ENCODE measurements at regions not wholly inside any gene's neighbourhood (a gene's known extent, or its start where the extent isn't known, plus 50 kb on each side); places are given as distances from the start of the nearest gene placed in this dataset.
"Not testable (repeated sequence)": the region's sequence is repeated elsewhere in the genome, so short reads cannot be mapped to it uniquely, and the experiment has no call there.

DNA sequence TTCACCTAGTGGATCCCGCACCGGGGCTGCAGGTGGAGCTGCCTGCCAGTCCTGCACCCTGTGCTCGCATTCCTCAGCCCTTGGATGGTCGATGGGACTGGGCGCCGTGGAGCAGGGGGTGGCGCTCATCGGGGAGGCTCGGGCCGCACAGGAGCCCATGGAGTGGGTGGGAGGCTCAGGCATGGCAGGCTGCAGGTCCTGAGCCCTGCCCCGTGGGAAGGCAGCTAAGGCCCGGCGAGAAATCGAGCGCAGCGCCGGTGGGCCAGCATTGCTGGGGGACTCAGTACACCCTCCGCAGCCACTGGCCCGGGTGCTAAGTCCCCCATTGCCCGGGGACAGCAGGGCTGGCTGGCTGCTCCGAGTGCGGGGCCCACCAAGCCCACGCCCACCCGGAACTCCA is 52.6 kb downstream of the SLC41A2 start:
- H3K79me1 ChIP-seq (ENCODE audit: low read depth, low read length); H4K91ac ChIP-seq (replicated peaks; ENCODE audit: insufficient read length, low read length); H3K18ac ChIP-seq (ENCODE audit: extremely low read depth, low read length); H3K23me2 ChIP-seq (ENCODE audit: low read depth, low read length); H3K79me2 ChIP-seq (ENCODE audit: control insufficient read depth in 1 of 2, insufficient read depth in 2 of 2, low read length in 2 of 2); H2BK12ac ChIP-seq (ENCODE audit: low read depth, low read length); H3K36me3 ChIP-seq (ENCODE audit: control insufficient read depth in 2 of 4, insufficient read depth in 4 of 4, low read length in 3 of 4); H3K9me3 ChIP-seq (ENCODE audit: insufficient read depth in 2 of 2, low read depth in 1 of 2, low read length in 1 of 2); H3K4me3 ChIP-seq (ENCODE audit: extremely low read depth in 1 of 4, insufficient read depth in 2 of 4, low read depth in 3 of 4, low read length in 4 of 4); H2AK5ac ChIP-seq (ENCODE audit: low read depth, low read length); H3K4ac ChIP-seq (replicated peaks; ENCODE audit: insufficient read length, low read depth, low read length); DNase-seq (ENCODE audit: low read depth in 1 of 2, low spot score in 2 of 2); H2BK120ac ChIP-seq (replicated peaks; ENCODE audit: low read depth, low read length); H3K4me1 ChIP-seq (replicated peaks in 1 of 4; ENCODE audit: control insufficient read depth in 3 of 4, insufficient read depth in 4 of 4, low read length in 3 of 4); H4K5ac ChIP-seq (ENCODE audit: insufficient read length, low read depth, low read length); H3K9ac ChIP-seq (replicated peaks in 1 of 4; ENCODE audit: extremely low read depth in 1 of 4, low read depth in 3 of 4, low read length in 3 of 4); H3K27me3 ChIP-seq (replicated peaks in 1 of 4; ENCODE audit: control insufficient read depth in 3 of 4, extremely low read depth in 1 of 4, insufficient read depth in 3 of 4, low read length in 3 of 4); H3K14ac ChIP-seq (ENCODE audit: insufficient read length); H3K4me2 ChIP-seq (ENCODE audit: insufficient read depth in 1 of 2, low read depth in 2 of 2, low read length in 2 of 2); H3K27ac ChIP-seq (ENCODE audit: low read depth, low read length); H4K20me1 ChIP-seq (replicated peaks in 1 of 2; ENCODE audit: control insufficient read depth in 1 of 2, insufficient read depth in 2 of 2, low read length in 2 of 2); H2BK20ac ChIP-seq (ENCODE audit: low read length); CTCF ChIA-PET (ENCODE audit: partially characterized antibody); H2BK15ac ChIP-seq (ENCODE audit: low read length); H3K23ac ChIP-seq (ENCODE audit: insufficient read length); H2BK5ac ChIP-seq (ENCODE audit: low read depth, low read length); H4K8ac ChIP-seq (ENCODE audit: extremely low read depth, insufficient read depth, low read length); H2AFZ ChIP-seq (ENCODE audit: low read length); FAIRE-seq; H3K56ac ChIP-seq (replicated peaks; ENCODE audit: insufficient read length, low read depth, low read length); POLR2A ChIA-PET (ENCODE audit: partially characterized antibody): not testable (repeated sequence)
- WGBS, 2 experiments (ENCODE audit: extremely low coverage in 1 of 2, insufficient coverage in 1 of 2, insufficient read length in 1 of 2, insufficient replicate concordance in 2 of 2, low coverage in 1 of 2, low lambda C conversion rate in 2 of 2, missing lambda C conversion rate in 1 of 2), result 92% methylated on average over 8 of the region's 24 CpGs; no CpG with 5 or more reads in 1 of the 2 experiments

Data from H1 (cell line).